Vagina (tissue), 2 donors: ENCODE measurements at regions not wholly inside any gene's neighbourhood (a gene's known extent, or its start where the extent isn't known, plus 50 kb on each side); places are given as distances from the start of the nearest gene placed in this dataset.

Experiments
- POLR2A ChIP-seq, 2 donors: fragments of 450-650 bp; IDR thresholded peaks; one replicate each; pipeline ENCODE4 v1.6.1; 2017; ENCODE audit warnings: antibody characterized with exemption in 2 of 2, mild to moderate bottlenecking in 2 of 2, moderate library complexity in 2 of 2
- POLR2AphosphoS5 ChIP-seq, 2 donors: sonication (generic); formaldehyde crosslinking; IDR thresholded peaks; one replicate each; pipeline ENCODE4 v1.9.0; 2017; ENCODE audit warnings: antibody characterized with exemption in 2 of 2, mild to moderate bottlenecking in 2 of 2, low read depth in 1 of 2; ENCODE audit not compliant: insufficient read depth in 1 of 2
- TF ChIP-seq, protein P1 (sequence below), 3 experiments: fragments of 450-650 bp in 2 of 3; fragments of 200-600 bp in 1 of 3; sonication (generic) in 1 of 3; IDR thresholded peaks; one replicate each; pipeline ENCODE4 v1.5.1; 2017 to 2019; ENCODE audit warnings: antibody characterized with exemption in 3 of 3, mild to moderate bottlenecking in 2 of 3, moderate library complexity in 2 of 3

DNA sequence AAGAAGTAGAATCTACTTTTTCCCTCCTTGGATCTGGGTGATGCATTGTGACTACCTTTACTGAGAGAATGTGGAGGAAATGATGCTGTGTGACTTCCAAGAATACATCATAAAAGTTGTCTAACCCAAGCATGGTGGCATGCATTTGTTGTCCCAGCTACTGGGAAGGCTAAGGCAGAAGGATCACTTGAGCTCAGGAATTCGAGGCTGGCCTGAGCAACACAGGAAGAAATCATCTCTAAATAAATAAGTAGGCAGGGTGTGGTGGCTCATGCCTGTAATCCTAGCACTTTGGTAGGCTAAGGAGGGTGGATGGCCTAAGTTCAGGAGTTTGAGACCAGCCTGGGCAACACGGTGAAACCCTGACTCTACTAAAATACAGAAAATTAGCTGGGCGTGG is 143.2 kb upstream of the VLDLR start:
- TF ChIP-seq, protein P1, sequence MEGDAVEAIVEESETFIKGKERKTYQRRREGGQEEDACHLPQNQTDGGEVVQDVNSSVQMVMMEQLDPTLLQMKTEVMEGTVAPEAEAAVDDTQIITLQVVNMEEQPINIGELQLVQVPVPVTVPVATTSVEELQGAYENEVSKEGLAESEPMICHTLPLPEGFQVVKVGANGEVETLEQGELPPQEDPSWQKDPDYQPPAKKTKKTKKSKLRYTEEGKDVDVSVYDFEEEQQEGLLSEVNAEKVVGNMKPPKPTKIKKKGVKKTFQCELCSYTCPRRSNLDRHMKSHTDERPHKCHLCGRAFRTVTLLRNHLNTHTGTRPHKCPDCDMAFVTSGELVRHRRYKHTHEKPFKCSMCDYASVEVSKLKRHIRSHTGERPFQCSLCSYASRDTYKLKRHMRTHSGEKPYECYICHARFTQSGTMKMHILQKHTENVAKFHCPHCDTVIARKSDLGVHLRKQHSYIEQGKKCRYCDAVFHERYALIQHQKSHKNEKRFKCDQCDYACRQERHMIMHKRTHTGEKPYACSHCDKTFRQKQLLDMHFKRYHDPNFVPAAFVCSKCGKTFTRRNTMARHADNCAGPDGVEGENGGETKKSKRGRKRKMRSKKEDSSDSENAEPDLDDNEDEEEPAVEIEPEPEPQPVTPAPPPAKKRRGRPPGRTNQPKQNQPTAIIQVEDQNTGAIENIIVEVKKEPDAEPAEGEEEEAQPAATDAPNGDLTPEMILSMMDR (IDR thresholded peaks at IDR 0.05), result no peak
- TF ChIP-seq POLR2A (IDR thresholded peaks at IDR 0.05) (no peak), POLR2AphosphoS5 (IDR thresholded peaks at IDR 0.05; ENCODE audit: insufficient read depth in 1 of 2, low read depth in 1 of 2) (no peak)
